GM19023 (cell line): ENCODE measurements at regions not wholly inside any gene's neighbourhood (a gene's known extent, or its start where the extent isn't known, plus 50 kb on each side); places are given as distances from the start of the nearest gene placed in this dataset.

ENCODE experiments used
- ATAC-seq: cut with Tn5 transposase; IDR thresholded peaks from one replicate; pipeline ENCODE4 v1.9.1; 2021; ENCODE audit warnings: mild to moderate bottlenecking, moderate library complexity; ENCODE audit not compliant: unreplicated experiment

DNA sequence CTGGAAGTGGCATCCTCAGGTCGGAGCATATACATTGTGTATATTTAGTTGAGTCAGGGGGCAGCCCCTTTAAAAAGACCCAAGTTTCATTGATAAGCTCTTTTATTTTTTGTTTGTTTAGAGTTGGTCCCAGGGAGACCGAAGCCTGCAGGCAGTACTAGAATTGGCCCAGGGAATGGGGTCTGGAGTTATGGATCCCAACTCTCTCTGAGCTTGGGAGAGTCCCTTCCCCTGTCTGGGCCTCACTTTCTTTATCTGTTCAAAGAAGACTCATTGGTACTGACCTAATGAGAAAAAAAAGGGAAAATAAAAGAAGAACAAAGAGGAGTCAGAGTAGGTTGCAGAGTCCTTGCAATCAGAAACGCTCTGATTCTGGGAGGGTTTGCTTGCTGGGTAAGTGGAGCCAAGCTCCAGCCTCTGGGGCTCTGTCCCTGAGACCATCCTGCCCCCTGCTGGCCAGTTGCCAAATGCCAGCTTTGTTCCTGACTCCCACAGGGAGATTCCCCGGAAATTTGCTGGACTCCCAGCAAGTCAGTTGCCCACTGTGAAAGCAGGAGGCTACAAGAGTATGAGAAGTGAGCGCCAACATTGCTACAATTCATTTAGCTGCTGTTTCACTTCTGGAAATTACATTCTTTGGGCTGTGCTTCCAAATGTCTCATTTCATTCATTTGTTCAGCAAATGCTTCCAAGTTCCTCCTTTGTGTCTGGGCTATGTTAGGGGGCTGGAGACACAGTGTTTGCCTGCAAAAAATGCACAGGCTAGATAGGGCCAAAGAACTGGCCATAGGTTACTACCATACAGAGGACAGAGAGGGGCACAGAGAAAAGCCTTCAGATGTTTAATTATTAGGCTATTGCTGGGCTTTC is 156.2 kb downstream of the MELK start:
- peak; percentile 75 for ATAC-seq

DNA sequence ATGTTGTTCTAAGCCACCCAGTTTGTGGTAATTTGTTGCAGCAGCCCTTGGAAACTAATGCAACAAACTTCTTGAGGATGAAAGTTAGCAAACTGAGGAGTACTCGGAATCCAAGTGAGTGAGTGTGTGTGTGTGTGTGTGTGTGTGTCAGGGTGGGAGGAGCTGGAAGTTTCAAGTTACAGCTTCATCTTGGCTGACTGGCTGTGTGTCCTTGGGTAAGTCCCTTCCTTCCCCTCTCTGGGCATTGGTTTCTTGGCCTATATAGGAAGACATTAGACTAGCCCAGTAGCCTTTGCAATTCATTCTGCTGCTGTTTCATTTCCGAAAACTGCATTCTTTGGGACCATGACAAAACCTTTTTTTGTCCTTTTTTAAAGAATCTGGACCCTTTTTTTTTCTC is 157.2 kb downstream of the MELK start:
- ATAC-seq, result no peak

DNA sequence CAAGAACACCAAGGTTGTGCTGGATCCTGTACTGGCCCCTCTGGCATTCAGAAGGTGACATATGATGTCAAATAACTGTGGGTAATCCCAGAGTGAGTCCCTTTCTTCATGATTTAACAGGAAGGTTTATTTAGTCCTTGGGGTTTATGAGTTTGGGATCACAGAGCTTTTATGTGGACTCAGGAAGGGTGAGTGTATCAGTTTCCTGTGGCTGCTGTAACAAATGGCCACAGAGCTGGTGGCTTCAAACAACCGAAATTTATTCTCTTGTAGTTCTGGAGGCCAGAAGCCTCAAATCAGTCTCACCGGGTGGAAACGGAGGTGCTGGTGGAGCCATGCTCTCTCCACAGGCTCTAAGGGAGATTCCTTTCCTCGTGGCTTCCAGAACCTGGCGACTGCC is 157.7 kb downstream of the MELK start:
- ATAC-seq, result no peak

DNA sequence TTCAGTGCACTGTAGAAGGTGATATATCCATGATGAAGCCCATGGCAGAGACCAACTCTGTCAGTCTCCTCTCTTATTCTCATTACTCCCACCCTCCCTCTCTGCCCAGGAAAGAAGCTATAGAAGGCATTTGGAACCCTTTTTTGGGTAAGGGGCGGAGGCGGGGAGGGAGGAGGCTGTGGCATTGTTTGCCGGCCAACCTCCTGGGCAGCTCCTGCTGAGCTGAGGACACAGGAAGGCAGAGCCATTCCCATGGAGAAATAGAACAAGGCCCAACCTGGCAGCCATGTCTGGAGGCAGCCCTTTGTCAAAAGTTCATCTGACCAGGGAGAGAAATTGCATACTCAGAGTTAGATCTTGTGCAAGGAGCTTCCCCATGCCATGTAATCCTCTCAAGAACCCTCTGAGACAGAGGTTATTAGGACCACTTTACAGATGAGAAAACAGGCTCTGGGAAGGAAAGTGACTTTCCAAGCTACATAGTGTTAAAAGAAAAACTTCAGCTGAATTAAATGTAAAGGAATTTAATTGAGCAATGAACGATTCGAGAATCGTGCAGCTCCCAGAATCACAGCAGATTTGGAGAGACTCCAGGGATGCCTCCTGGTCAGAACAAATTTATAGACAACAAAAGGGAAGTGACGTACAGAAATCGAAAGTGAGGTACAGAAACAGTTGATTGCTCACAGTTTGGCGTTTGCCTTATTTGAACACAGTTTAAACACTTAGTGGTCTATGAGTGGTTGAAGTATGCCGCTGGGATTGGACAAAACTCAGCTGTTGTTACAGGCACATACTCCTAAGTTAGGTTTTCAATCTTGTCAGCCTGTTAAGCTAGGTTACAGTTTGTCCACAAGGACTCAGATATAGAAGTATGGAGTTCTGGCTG is 158.6 kb downstream of the MELK start:
- no peak for ATAC-seq

DNA sequence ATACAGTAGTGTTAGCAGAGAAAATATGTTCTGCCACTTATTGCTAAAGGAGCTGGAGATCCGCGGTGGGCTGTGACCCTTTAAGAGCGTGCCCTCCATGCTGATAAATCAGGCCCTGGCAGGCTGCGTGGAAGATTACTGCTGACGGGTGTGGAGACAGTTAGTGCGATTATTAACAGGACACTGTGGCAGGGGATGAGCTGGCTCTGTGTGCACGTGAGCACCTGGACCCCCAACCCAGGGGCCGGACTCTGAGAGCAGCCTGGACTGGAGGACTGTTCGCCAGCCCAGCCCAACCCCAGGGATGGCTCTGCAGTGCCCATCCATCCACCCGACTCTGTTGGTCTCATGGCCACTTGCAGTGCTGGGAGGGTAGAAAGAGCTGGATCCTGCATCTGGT is 162.0 kb downstream of the MELK start:
- ATAC-seq, result no peak

DNA sequence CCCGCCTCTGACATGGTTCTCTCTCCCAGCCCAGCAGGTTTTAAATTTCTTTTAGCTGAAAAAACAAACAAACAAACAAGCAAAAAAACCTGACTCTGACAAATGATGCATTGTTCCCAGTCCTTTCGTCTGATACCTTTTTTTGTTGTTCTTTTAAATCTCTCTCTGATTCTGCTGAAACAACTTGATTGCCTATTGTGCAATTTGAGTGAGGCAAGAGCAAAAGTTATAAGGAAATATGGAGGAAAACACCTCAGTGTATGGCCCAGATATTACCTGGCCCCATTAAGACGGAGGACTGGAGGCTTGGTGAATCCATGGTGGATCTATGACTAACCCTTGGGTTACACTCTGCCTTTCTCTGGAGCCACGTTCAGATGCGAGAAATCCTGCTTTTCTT is 164.0 kb downstream of the MELK start:
- ATAC-seq, result no peak

DNA sequence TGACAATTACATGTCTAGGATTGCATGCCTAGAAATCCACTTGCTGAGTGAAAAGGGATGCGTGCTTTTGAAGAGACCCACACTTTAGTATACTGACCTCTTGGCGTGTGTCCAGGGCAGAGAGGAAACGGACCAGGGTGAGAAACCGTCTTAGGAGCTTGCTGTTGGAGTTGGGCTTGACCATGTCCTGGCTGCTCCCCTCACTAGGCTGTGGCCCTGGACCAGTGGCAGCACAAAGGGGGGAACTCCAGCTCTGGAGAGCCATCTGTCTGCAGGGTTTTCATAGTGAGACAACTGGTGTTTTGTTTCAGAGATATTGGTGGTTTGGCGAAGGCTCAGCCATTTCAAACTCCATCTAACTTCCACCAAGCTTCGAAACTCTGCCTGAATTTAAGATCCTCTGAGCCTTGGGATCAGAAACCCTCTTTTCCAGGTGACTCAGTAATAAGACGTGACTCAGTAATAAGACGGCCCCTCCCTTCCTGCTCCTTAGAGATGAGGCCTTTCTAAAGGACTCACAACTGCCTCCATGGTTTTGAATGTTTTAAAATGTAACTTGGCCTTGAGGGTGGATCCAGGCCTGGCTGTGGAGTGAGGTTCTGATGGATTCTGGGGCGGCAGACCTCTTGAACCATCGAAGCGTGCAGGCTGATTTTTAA is 165.8 kb downstream of the MELK start:
- no peak for ATAC-seq

DNA sequence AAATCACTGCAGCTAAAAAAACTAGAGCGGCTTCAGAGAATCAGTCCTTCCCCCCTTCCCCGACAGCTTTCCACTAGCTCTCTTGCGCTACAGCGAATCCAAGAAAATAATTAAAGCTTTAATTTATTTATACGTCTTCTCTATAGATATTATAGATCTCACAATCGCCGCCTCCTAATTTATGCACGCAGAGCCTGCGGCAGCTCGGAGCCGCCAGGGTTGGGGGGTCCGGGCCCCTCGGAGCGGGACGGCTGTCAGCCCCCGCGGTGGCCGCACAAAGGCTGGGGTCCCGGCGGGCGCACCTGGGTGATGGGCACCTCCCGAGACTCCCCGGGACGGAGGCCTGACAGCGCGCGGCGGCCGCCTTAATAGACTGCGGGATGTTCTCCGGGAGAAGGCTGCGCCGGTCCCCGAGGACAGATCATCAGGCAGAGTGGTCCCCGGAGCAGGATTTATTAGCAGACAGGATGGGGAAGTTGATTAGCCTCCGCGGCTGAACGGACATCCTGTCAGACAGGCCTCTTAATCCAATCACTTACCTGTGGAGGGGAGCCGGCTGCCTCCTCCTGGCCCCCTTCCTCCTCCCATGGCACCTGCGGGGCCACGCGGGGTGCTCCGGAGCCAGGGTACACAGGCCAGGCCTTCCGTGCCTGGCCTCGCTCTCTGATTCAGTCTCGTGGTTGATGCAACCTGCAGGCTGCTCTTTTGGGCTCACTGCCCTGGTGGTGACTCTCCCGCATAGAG is 166.8 kb downstream of the MELK start:
- no peak for ATAC-seq

DNA sequence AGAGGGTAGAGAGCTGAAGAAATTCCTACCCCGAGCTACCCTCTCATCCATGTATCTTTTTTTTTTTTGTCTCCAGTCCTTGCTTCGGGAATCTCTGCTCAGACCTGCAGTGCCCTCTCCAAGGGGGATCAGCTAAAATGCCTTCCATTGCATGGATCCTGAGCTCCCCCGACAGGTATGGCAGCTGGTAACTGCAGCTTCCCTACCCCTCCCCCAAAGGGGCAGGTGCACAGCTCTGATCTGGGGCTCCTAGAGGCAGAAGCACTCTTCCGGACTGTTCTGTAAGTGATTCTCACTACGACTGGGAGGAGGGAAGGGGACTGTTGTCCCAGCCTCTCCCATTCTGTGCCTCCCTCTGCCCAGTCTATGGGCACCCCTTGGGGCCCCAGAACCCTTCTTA is 169.6 kb downstream of the MELK start:
- no peak for ATAC-seq

DNA sequence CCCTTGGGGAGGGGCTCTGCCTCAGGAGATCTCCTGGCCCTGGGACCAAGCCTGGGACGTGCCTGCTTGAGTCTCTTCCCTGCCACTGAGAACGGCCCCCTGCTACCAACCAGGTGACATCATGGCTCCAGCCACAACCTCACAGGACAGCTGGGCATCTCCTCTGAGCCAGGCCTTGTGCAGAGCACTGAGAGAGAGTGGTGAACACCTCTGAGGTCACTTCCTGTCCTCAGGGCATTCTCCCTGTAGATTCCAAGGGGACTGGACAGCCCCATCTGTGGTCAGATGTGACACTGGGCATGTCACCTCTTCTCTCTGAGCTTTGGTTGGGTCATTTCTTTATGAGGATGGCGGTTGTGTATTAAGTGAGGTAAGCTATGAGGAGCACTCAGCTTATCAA is 172.0 kb downstream of the MELK start:
- ATAC-seq, result no peak

DNA sequence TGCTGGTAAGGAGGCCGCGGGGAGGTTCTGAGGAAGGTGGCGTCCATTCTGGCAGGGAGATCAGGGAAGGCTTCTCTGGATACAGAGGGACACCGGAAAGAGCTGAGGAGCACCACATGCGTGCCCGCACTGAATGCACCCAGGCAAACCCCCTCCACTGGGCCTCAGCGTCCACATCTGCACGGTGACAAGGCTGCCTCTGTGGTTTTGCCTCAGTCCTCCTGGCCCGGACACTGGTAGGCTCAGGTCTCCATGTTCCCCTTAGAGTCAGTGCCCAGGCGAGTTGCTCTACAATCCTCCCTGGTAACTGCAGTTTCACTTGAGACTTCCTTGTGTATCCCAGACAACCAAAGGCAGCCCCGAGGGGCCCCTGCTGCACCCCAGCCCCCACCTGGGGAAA is 173.3 kb downstream of the MELK start:
- no peak for ATAC-seq

DNA sequence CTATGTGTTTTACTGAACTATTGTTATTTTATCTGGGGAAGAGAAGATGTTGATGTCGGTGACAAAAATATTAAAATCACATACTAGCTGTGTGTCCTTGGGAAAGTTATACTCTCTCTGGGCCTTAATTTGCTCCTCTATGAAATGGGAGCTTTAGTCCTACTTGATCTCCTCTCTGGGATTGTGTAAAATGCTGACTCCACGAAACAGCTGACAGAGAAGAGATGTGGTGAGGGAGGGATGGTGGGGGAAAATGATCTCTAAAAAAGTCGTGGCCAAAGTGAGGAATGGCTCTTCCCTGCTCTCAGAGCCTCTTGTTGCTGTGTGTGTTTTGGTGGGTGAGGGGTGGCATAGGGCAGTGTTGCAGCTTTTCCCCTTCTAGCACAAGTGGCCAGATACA is 173.7 kb downstream of the MELK start:
- no peak for ATAC-seq

DNA sequence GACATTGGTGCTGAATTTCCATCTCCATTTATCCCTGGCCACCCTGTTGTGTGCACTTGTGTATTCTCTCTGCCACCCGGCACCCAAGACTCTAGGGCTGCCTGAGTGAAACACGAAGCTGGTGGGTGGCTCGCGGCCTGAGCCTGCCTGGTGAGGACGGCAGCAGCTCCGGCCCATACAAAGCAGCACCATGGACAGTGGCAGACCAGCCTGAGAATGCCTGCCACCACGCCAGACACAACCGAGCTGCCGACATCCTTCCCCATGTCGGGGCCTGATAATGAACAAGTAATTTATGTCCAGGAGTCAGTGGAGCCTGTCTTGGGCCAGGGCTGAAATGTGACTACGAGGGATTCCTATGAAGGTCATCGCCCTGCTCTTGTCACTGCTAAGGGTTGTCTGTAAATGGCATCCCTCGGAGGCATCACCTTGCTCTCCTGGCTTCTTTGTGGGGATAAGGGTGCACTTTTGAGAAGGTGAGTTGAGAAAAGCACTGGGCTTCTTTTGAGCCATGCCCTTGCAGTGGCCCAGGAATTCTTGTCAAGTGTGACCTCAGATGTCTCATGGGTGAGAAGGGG is 175.7 kb downstream of the MELK start:
- ATAC-seq, result no peak

DNA sequence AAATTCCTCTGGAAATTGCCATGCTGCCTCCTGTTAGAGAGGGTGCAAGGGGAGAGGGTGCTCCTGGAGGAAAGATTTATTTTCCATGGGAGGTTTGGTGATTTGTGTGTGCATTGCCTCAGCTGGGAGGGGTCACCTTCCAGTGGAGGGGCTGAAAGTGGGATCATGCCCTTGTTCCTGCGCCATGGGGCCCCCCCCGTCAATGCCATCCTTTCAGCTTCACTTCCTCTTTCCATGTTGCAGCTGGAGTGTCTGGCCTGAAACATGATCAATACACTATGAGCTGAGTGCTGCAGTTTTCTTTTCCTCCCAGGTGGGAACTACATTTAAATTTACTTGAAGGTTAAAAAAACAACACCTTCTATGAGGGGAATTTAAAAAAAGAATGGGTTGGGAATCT is 176.8 kb downstream of the MELK start:
- no peak for ATAC-seq

DNA sequence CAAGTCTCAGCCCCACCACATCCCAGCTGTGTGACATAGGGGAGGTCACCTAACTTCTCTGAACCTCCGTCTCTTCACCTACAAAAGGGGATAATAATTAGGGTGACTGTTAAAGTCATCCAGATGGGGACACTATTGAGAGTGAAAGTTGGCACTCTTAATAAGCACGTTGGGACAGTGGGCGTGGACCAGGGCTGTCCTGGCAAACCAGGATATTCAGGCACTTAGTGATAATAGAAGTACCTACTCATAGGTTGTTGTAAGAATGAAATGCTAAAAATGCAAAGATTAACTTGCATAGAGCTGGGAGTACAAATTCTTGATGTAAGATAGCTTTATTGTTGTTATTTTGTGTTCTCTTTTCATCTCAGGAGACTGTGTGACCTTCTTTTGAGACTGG is 177.9 kb downstream of the MELK start:
- no peak for ATAC-seq

DNA sequence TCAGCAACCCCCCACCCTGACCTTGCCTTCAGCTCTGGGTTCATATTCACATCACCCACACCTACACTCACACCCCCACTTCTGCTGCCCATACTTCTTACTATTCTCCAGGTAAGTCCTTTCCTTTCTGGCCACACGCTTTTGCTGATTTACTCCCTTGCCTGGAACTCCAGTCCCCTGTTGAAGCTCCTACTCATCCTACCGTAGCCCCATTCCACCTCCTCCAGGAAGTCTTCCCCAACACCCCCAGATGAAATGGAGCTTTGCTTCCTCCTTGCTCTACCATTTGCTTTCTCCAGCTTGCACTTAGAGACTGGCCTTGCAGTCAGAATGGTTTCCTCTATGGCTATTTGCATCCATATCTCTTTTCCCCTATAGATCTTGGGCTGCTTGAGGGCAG is 182.3 kb downstream of the MELK start:
- no peak for ATAC-seq

DNA sequence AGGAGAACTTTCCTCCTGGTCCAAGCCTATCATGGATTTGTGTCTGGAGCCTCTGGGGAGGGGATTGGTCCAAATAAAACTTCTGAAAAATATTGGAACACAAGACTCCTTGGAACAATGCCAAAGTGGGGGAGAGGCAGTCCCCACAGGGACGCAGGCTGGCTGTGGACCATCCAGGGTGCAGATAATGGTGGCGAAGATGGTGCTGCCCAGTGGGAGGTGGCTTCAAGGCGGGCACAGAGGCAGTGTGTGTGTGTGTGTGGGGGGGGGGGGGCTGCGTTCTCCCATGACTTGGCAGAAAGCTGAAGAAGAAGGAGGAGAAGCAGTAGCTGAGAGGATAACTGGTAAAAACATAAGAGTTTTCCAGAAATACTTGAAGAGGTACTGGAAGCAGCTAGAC is 186.4 kb downstream of the MELK start:
- ATAC-seq, result no peak

DNA sequence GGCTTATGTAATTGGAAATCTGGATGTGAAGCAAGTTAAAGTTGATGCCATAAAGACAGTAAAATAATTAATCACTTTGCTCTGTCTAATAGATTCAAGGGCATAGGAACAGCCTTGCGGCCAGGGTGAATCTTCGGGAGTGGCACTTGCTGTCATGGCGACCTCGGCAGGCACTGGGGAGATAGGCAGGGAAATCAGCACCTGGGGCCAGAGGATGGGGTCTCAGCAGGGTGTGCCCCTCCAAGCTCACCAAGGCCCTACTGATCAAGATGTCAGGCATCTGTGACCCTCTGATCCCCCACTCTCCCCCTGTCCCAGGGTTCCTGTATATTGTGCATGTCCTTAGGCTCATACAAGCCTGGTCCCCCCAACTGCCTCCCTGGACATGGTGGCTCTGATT is 187.3 kb downstream of the MELK start:
- no peak for ATAC-seq

DNA sequence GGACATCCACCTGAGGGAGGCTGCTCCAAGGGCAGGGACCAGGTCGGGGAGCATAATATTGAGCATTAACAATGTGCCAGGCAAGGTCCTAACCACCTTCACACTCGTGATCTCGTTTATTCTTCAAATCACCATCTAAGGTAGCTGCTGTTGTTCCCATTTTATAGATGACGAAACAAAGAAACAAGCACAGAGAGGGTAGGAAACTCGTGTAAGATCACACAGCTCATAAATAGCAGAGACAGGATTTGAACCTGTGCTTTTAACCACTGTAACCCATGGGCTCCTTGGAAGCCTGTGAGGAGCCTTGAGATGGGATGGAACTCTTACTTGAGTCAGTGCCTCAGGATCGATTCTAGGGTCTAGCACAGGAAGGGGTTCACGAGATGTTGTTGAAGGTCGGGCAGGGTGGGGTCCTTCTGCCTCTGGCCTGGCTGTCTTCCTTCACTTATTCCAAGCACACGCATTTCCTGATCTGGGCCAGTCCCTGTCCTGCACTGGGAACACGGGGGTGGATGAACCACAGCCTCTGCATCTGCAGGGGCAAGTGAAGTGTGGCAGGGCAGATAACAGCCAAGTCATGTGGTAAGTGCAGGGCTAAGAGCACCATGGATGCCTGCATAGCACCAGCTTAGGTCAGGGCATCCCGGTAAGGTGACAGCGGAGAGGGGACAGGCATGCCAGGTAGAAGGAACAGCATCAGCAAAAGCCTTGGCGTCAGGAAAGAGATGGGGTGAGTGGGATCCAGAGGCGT is 188.1 kb downstream of the MELK start:
- ATAC-seq, result no peak

DNA sequence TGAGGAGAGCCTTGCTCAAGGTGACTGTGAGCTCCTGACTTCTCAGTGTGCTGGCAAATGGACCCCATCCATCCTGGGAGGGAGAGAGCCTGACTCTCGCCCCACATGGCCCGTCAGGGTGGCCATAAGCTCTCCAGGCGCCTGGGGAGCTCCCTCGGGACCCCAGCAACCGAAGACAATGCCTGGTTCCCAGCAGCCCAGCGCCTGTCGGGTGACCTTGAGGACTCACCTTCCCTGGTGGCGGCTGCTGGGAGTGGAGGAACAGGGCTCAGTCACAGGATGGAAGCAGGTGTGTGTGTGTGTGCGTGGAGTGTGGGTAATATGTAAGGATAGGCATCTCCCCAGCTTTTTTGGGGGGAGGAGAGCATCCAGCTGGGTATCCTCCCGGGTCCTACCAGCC is 190.3 kb downstream of the MELK start:
- no peak for ATAC-seq
